Left cardiac atrium (tissue), 4 donors: ENCODE measurements at regions not wholly inside any gene's neighbourhood (a gene's known extent, or its start where the extent isn't known, plus 50 kb on each side); places are given as distances from the start of the nearest gene placed in this dataset.
"Not testable (repeated sequence)": the region's sequence is repeated elsewhere in the genome, so short reads cannot be mapped to it uniquely, and the experiment has no call there.

ENCODE experiments used
- ATAC-seq, 2 donors: fragments of 200-7000 bp; cut with Tn5 transposase; one replicate each; pipeline ENCODE4 v1.9.1; 2020; ENCODE audit warnings: mild to moderate bottlenecking in 2 of 2, moderate library complexity in 2 of 2
- DNase-seq: peaks from one replicate; pipeline ENCODE4 v3.0.0-alpha.2; 2020
- intact Hi-C, 2 donors: fragments of 100-400 bp; cut with DNase I; formaldehyde crosslinking; loops; one replicate each; pipeline versions ENCODE4 v1.14.1 to v1.15.1; 2022 to 2023
- donor health status: DM: no; HTN: yes; CAD: no.
- donor health status: DM: no; HTN: yes; CAD: no; lungs with severe emphysema.
- donor health status: DM: yes; HTN: yes; CAD: no.
- donor health status: Dilated cardiomyopathy.

- intact Hi-C loops, result no loop called here
- DNase-seq, result no peak
- ATAC-seq, result no peak
Measured at GRCh38 chr12:5155866-5156265, 112.2 kb downstream of the KCNA5 start.

- no peak for DNase-seq
- intact Hi-C loops, result no loop called here
- ATAC-seq, result no peak
Measured at GRCh38 chr12:5160827-5161226, 117.1 kb downstream of the KCNA5 start.

- intact Hi-C loops, result no loop called here
- DNase-seq, result no peak
- no peak for ATAC-seq
Measured at GRCh38 chr12:5163661-5164060, 120.0 kb downstream of the KCNA5 start.

DNA sequence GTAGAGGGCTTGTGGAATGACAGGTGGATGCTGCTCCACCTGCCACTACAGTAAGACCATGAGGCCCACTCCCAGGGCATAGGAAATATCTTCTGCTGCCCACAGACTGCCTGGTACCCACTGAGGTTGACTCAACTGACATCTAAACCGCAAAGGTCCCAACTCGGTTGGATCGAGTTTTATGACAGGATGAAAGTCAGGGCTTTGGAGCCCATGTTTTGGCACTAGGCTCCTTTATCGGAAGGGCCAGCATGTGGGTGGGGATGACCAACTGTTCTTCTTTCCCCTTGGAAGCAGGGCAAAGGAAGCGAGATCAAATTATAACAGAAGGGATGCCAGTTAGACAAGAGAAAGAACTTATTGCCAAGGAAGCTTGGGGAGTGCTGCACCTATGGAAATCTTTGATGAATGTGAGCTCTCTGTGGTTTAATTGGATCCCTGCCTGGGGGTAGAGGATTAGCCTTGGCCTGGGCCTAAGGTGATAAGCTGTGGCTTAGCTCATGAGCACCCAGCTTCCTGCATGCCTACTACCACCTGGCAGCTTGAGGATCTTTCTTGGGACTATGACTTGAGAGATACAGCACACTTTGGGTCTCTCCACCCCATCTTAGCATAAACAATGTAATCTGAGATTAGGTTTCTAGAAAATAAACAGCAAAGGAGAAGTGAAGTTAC is 121.8 kb downstream of the KCNA5 start:
- ATAC-seq (no peak), DNase-seq (no peak)
- intact Hi-C loops, result loop anchor here in 1 of 2 donors (5.0 kb wide), 1 partner anchor 277 kb away; no protein-coding TSS in a partner anchor

DNA sequence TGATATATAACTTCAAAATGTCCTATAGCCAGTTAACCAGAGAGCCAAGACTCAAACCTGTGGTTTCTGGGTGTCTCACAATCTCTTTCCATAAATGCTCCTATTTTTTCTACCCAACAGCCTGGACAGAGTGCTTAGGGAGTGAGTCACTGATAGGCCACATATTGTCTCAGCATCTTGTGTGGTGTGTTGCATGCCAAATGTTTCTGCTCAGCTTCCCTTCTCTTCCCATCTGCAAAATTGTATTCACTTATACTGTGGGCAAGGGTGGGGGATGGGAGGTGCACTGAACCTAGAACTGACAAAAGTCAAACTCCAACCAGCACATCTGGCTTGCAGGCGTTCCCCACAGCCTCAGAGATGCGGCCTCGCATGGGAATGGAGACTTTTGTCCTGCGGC is 123.3 kb downstream of the KCNA5 start:
- no peak for DNase-seq
- intact Hi-C loops, result loop anchor here in 1 of 2 donors (5.0 kb wide), 1 partner anchor 275 kb away; no protein-coding TSS in a partner anchor
- peak in 1 of 2 donors; percentile 43 for ATAC-seq

GRCh38 chr12:5168148-5168547 is 124.5 kb downstream of the KCNA5 start:
- DNase-seq, result no peak
- intact Hi-C loops, result loop anchor here in 1 of 2 donors (5.0 kb wide), 1 partner anchor 274 kb away; no protein-coding TSS in a partner anchor
- ATAC-seq, result no peak

- ATAC-seq, result peak; percentile 67
- intact Hi-C loops, result loop anchor here in 1 of 2 donors (2.0 kb wide), 1 partner anchor 272 kb away; no protein-coding TSS in a partner anchor
- no peak for DNase-seq
Measured at GRCh38 chr12:5170844-5171243, 127.2 kb downstream of the KCNA5 start.

- DNase-seq (no peak), ATAC-seq (peak; percentile 28 to 66)
- intact Hi-C loops, result loop anchor here in 1 of 2 donors (2.0 kb wide), 1 partner anchor 271 kb away; no protein-coding TSS in a partner anchor
Measured at GRCh38 chr12:5171701-5172100, 128.0 kb downstream of the KCNA5 start.

DNA sequence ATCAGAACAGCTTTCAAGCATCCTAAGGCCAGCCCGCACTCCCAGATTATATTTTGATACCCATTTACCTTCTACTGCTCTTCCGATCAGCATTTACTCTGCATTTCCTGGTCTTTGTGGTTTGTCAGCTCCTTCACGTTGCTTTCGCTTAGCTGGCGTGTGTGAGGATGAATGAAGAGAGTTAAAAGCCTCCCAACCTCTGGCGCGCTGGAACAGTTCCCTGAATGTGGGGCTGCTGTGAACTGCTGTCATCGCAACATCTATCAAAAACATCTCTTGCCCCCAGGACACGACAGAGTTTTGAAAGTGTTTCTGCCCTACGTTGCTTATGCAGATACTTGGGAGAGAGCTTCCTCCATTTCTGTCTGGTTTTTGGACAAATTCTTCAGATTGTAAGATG is 129.2 kb downstream of the KCNA5 start:
- no peak for DNase-seq
- intact Hi-C loops, result no loop called here
- no peak for ATAC-seq

DNA sequence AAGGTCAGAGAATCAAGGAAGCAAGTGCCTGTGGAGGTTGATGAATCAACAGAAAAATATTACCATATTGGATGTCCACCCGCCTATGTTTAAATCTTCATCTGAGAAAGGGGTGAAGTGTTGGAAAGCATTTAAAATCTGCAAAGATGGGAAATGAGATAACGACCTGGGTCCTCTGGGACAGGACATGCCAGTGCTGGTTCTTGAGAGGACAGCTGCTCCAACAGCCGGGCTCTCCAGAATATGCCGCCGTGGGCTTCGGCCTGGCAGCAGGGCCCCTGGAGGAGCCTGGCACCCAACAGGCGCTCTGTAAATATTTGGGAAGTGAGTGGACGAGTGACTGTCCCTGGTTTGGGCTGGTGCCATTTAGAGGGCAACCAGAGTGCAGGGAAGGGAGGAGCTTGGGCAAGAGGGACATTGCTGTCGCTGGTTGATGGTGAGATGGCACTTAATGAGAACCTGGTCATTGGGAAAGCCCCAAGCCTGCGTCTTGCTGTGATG is 129.9 kb downstream of the KCNA5 start:
- no peak for DNase-seq
- intact Hi-C loops, result no loop called here
- peak in 1 of 2 donors; percentile 90 for ATAC-seq

DNA sequence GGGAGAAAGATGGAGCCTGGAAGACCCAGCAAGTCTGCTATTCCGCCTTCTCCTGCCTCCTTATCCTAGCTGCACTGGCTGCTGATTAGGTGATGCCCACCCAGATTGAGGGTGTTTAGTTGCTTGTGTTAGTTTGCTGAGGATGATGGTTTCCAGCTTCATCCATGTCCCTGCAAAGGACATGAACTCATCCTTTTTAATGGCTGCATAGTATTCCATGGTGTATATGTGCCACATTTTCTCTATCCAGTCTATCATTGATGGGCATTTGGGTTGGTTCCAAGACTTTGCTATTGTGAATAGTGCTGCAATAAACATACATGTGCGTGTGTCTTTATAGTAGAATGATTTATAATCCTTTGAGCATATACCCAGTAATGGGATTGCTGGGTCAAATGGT is 131.7 kb downstream of the KCNA5 start:
- ATAC-seq, DNase-seq, intact Hi-C loops: not testable (repeated sequence)

DNA sequence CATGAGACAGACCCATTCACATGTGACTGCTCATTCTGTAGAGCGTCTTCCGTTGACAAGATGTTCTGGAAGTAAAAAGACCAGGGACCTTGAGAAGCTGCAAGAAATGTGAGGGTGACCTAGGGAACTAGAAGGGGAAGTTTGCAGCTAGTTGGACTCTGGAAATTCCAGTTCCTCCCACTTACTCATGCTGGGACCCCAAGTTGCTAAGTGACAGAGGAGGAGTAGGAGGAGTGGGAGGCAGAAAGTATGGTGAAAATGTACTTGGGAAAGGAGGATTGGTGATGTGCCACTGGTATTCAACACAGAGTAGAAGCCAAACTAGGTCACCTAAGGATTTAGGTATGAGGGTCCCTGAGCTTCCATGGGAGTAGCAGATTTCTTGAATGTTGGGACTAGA is 132.4 kb downstream of the KCNA5 start:
- no peak for ATAC-seq
- intact Hi-C loops, result no loop called here
- no peak for DNase-seq

- intact Hi-C loops, result no loop called here
- ATAC-seq, result no peak
- DNase-seq, result no peak
Measured at GRCh38 chr12:5177096-5177495, 133.4 kb downstream of the KCNA5 start.

- ATAC-seq, result no peak
- no peak for DNase-seq
- intact Hi-C loops, result no loop called here
Measured at GRCh38 chr12:5177731-5178130, 134.1 kb downstream of the KCNA5 start.

GRCh38 chr12:5178571-5178970 is 134.9 kb downstream of the KCNA5 start:
- DNase-seq, result no peak
- intact Hi-C loops, result no loop called here
- no peak for ATAC-seq

- ATAC-seq, result no peak
- DNase-seq, result no peak
- intact Hi-C loops, result no loop called here
Measured at GRCh38 chr12:5180496-5180895, 136.8 kb downstream of the KCNA5 start.

DNA sequence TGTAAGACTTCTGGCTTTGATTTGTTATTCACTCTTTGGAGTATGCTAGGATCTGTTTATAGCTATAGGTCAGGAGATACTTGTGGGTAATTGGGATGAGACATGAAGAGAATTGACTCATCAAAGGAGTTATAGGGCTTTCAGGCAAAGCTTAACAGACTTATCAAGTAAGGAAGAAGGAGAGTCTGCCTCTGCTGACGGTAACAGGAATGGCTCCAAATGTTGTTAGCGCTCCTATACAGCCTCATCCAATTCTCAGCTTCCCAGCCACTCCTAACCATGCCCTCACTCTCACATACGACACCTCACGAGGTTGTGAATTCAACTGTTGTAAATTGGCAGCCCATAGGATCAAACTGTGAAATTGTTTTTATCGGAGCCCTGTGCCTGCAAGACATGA is 140.5 kb downstream of the KCNA5 start:
- intact Hi-C loops, result no loop called here
- DNase-seq, result no peak
- no peak for ATAC-seq

DNA sequence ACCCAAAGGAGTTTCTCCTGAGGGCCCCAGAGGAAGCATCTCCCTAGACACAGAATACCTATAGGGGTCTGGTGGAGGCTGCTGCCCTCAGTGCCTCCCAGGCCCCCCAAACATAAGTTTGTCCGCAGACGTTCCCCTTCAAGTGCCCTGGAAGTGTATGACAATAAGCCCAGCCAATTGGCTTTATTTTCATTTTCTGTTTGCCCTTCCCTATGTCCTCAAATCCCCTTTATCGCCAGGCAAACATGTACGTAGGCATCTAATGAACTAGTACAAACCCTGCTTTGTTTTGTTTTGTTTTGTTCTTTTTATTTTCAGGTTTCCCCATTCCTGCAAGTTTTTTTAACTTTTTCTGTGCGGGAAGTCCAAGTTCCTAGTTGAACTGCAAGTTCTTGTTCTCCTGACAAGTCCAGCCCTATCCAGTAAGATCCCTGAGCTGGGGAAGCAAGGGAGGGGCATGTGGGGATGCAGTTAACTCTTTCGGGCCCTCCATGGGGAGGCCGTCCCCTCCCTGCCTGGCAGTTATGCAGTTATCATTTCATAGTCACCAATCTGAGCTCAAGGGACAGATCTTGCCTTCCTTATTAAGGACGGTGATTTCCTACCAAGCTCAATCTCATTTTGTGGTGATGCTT is 141.9 kb downstream of the KCNA5 start:
- intact Hi-C loops, result no loop called here
- ATAC-seq (peak; percentile 34 to 47), DNase-seq (no peak)

DNA sequence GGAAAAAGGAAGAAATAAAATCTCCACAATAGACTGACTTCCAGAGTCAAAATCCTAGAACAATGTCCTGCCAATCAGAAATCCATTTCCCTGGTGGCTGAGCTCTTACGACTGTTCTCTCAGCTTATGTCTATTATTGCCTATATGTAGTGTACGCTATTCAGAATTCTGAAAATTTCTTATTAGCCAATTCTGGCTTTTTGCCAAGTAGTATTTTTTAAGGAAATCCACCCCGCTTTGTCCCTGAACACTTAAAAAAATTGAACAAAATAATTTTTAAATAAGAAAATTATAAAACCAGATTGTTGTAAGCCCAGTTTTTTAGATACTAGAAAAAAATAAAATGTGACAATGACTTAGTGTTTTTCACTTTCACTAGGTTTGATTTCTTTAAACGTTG is 143.0 kb downstream of the KCNA5 start:
- intact Hi-C loops, result no loop called here
- no peak for DNase-seq
- ATAC-seq, result no peak

GRCh38 chr12:5187136-5187535 is 143.5 kb downstream of the KCNA5 start:
- no peak for DNase-seq
- ATAC-seq, result no peak
- intact Hi-C loops, result no loop called here

DNA sequence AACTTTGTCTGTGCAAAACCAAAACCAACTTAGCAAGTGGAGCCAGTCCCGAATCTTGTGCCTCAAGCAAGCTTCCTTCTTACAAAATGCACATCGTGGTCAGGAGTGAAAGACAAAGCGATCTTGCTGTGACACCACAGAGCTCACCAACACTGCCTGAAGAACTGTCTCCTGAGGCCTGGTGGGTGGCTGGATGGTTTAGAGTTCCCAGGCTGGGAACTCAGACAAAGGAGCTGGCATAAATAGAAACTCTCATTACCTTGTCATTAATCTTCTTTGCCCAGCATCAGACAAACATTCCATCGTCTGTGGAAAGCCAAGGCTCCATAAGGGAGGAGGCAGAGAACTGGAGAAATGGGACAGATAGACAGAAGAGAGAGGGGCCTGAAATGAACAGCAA is 144.8 kb downstream of the KCNA5 start:
- no peak for ATAC-seq
- intact Hi-C loops, result no loop called here
- no peak for DNase-seq
